ENCODE measurements at regions not wholly inside any gene's neighbourhood (a gene's known extent, or its start where the extent isn't known, plus 50 kb on each side); places are given as distances from the start of the nearest gene placed in this dataset.
A peak's percentile ranks its signal among the peaks of the same experiment; 100 is the strongest.
"Not testable (repeated sequence)": the region's sequence is repeated elsewhere in the genome, so short reads cannot be mapped to it uniquely, and the experiment has no call there.

- Mint-ChIP-seq H3K27ac (no peak overlapping the region), H3K36me3 (ENCODE audit: low read depth) (no peaks in the 10 kb centered on the region), H3K4me1 (ENCODE audit: low read depth) (no peaks in the 10 kb centered on the region), H3K9me3 (peaks cover 62% of the 10 kb centered on the region), H3K27me3 (ENCODE audit: low read depth) (no peaks in the 10 kb centered on the region), H3K4me3 (no peak overlapping the region)
Measured at GRCh38 chr19:20482721-20483120, 82.9 kb downstream of the ZNF737 start.

DNA sequence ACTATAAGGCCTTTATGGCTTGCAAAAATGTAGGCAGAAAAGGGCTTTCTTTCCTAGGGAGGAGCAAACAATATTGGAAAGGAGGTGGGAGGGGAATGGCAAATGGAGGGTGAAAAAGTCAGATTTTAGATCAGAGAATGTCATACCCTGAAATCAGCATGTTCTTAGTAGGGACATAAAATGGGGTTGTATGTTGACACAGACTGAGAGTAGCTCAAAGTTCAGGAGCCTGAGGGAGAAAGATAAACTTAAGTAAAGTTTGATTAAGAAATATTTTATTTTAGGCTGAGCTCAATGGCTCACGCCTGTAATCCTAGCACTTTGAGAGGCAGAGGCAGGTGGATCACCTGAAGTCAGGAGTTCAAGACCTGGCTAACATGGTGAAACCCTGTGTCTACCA, 83.8 kb downstream of the ZNF737 start:
- Mint-ChIP-seq H3K27ac (no peak overlapping the region), H3K36me3 (ENCODE audit: low read depth) (no peaks in the 10 kb centered on the region), H3K27me3 (ENCODE audit: low read depth) (no peaks in the 10 kb centered on the region), H3K4me3 (no peak overlapping the region), H3K9me3 (peaks cover 62% of the 10 kb centered on the region), H3K4me1 (ENCODE audit: low read depth) (no peaks in the 10 kb centered on the region)

DNA sequence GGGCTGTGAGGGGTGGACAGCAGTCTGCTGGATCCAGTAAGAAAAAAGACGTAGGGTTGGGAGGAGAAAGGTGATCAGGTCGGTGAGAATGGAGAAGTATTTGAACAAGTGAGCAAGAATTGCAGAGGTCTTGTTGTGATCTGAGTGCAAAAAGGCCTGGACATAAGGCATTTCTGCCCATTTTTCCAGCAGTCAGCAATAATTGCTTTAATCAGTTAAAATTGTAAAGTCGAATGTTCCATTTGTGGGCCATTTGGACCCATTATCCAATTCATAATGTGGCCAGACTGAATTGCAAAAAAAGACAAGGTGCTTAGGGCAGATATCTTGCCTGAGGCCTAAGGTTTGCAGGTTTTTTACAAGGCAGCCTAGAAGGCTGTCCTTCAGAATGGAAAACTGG, 86.1 kb downstream of the ZNF737 start:
- Mint-ChIP-seq H3K27me3 (ENCODE audit: low read depth) (no peaks in the 10 kb centered on the region), H3K4me1 (ENCODE audit: low read depth) (no peaks in the 10 kb centered on the region), H3K9me3 (peaks cover 67% of the 10 kb centered on the region), H3K27ac (no peak overlapping the region), H3K4me3 (no peak overlapping the region), H3K36me3 (ENCODE audit: low read depth) (no peaks in the 10 kb centered on the region)

DNA sequence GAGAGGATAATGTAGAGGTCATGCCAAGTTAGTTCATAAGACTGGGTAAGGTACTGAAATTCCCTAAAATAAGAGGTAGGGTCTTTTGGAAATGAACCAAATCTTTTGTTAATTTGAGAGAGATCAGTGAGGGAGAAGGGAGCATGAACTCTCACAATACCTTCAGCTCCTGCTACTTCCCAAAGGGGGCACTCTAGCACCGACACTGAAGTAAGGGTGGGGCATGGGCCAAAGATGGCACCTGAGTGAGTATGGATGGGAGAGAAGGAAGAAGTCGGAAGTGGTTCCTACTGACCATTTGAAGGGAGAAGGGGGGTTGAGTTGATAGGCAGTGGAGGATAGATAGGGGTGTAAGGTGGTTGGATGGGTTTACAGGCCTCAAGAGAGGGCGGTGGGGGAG, 86.6 kb downstream of the ZNF737 start:
- H3K36me3 Mint-ChIP-seq (ENCODE audit: low read depth), result no peaks in the 10 kb centered on the region
- H3K27ac Mint-ChIP-seq, result no peak overlapping the region
- no peaks in the 10 kb centered on the region for H3K4me1 Mint-ChIP-seq (ENCODE audit: low read depth)
- H3K4me3 Mint-ChIP-seq, result no peak overlapping the region
- H3K27me3 Mint-ChIP-seq (ENCODE audit: low read depth), result no peaks in the 10 kb centered on the region
- peaks cover 67% of the 10 kb centered on the region for H3K9me3 Mint-ChIP-seq

DNA sequence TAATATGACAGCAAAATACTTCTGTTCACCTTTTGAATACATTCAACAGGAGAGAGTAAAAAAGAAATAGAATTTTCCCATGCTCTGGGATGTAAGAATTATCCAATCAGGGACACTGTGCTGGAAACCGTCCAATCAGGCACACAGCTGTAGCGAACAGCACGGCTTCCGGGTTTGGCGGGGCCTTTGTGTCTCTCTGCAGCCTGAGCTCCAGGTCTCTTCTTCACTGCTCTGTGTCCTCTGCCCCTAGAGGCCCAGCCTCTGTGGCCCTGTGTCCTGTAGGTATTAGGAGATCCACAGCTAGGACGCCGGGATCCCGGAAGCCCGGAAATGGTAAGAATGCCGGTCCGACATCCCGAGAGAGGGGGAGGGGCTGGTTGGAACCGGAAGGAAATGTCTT, 92.7 kb downstream of the ZNF737 start:
- Mint-ChIP-seq H3K4me3 (no peak overlapping the region), H3K9me3 (peaks cover 59% of the 10 kb centered on the region), H3K27me3 (ENCODE audit: low read depth) (no peaks in the 10 kb centered on the region), H3K4me1 (ENCODE audit: low read depth) (no peaks in the 10 kb centered on the region), H3K27ac (no peak overlapping the region), H3K36me3 (ENCODE audit: low read depth) (no peaks in the 10 kb centered on the region)

GRCh38 chr19:20471431-20471830, 94.2 kb downstream of the ZNF737 start:
- H3K4me1 Mint-ChIP-seq (ENCODE audit: low read depth), result no peaks in the 10 kb centered on the region
- H3K27me3 Mint-ChIP-seq (ENCODE audit: low read depth), result no peaks in the 10 kb centered on the region
- no peak overlapping the region for H3K4me3 Mint-ChIP-seq
- H3K9me3 Mint-ChIP-seq, result peaks cover 45% of the 10 kb centered on the region
- no peak overlapping the region for H3K27ac Mint-ChIP-seq
- H3K36me3 Mint-ChIP-seq (ENCODE audit: low read depth), result no peaks in the 10 kb centered on the region

DNA sequence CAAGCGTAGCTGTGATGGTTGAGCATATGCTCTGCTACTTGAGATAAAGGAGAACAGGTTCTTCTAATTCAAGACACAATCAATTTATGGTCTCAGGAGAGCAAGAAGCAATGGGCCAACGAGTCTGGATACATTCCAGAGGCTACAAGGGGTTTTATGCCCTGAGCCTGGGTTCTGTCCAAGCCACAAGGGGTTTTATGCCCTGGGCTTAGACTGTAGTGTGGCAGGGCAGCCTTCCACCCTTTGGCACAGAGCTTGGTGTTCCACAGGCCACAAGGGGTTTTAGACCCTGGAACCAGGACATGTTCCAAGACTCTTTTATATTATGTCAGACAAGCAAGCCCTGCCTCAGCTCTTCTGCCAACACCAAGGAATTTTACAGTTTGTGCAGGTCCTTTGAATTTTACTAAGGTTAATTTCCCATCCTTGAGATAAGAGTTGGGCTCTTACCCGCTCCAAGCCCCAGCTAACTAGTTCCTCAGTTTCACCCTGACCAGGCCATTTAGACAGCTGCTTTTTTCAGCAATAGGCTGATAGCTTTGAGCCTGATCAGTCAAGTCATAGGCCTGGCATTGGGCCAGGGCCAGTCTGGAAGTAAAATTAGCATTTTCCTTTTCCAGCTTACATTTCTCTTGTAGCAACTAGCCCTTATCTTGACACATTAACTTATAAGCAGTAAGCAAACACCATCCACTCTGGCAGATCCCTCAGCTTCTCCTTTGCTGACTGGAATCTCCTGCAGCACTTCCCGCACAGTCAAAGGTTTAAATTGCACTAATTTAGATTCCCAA, 95.0 kb downstream of the ZNF737 start:
- Mint-ChIP-seq H3K27ac (no peak overlapping the region), H3K9me3 (peaks cover 41% of the 10 kb centered on the region), H3K4me1 (ENCODE audit: low read depth) (no peaks in the 10 kb centered on the region), H3K36me3 (ENCODE audit: low read depth) (no peaks in the 10 kb centered on the region), H3K27me3 (ENCODE audit: low read depth) (no peaks in the 10 kb centered on the region), H3K4me3 (no peak overlapping the region)

GRCh38 chr19:20466638-20466990, 99.0 kb downstream of the ZNF737 start:
- H3K9me3 Mint-ChIP-seq, result peaks cover 27% of the 10 kb centered on the region
- H3K27ac Mint-ChIP-seq; H3K36me3 Mint-ChIP-seq (ENCODE audit: low read depth); H3K27me3 Mint-ChIP-seq (ENCODE audit: low read depth); H3K4me1 Mint-ChIP-seq (ENCODE audit: low read depth); H3K4me3 Mint-ChIP-seq: not testable (repeated sequence)

DNA sequence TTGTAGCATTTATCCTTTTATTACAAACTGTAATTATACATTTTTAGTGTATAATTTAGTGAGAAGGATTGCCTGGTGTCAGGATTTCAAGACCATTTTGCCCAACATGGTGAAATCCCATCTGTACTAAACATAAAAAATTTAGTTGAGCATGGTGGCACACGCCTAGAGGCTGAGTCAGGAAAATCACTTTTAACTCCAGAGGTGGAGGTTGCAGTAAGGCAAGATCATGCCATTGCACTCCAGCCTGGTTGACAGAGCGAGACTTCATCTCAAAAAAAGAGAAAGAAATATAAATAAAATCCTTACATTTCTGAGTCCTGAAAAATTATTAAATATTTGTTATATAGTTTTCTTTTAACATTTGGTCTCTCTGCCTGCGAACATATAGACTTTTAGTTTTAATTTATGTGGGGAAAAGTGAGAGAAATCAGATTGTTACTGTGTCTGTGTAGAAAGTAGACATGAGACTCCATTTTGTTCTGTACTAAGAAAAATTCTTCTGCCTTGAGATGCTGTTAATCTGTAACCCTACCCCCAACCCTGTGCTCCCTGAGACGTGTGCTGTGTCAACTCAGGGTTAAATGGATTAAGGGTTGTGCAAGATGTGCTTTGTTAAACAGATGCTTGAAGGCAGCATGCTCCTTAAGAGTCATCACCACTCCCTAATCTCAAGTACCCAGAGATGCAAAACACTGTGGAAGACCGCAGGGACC, 99.5 kb downstream of the ZNF737 start:
- H3K27ac Mint-ChIP-seq; H3K27me3 Mint-ChIP-seq (ENCODE audit: low read depth); H3K4me1 Mint-ChIP-seq (ENCODE audit: low read depth); H3K36me3 Mint-ChIP-seq (ENCODE audit: low read depth); H3K4me3 Mint-ChIP-seq: not testable (repeated sequence)
- peaks cover 27% of the 10 kb centered on the region for H3K9me3 Mint-ChIP-seq

DNA sequence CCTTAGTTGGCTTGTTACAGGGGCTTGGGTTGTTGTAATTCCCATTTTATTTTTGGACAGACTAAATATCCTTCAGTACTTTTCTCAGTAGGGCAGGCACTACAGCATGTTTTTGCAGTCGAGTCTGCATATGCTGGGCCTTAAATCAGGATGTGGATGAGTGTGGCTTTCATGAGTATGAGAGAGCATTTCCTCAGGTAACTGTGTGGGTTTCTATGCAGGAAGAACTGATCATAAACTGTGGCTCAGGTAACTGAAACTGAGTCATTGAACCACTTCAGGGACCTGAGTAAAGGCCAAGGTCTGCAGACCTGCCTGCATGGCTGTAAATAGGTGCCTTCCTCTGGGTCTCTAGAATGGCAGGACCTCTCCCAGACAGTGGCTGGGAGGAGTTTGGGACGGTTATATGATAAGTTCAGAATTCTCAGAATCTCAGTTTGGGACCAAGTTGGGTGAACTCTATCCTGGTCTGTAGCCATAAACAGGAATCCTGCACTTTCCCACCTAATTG, 112.1 kb downstream of the ZNF737 start:
- H3K27me3 Mint-ChIP-seq (ENCODE audit: low read depth), result no peaks in the 10 kb centered on the region
- H3K36me3 Mint-ChIP-seq (ENCODE audit: low read depth), result no peaks in the 10 kb centered on the region
- H3K9me3 Mint-ChIP-seq, result peaks cover 17% of the 10 kb centered on the region
- no peaks in the 10 kb centered on the region for H3K4me1 Mint-ChIP-seq (ENCODE audit: low read depth)
- no peak overlapping the region for H3K27ac Mint-ChIP-seq
- no peak overlapping the region for H3K4me3 Mint-ChIP-seq

- H3K27me3 Mint-ChIP-seq (ENCODE audit: low read depth), result no peaks in the 10 kb centered on the region
- no peak overlapping the region for H3K27ac Mint-ChIP-seq
- no peaks in the 10 kb centered on the region for H3K4me1 Mint-ChIP-seq (ENCODE audit: low read depth)
- H3K4me3 Mint-ChIP-seq, result no peak overlapping the region
- no peaks in the 10 kb centered on the region for H3K36me3 Mint-ChIP-seq (ENCODE audit: low read depth)
- peaks cover 38% of the 10 kb centered on the region for H3K9me3 Mint-ChIP-seq
Measured at GRCh38 chr19:20444202-20444885, 121.2 kb downstream of the ZNF737 start.

- not testable (repeated sequence) for H3K27me3 Mint-ChIP-seq (ENCODE audit: low read depth); H3K4me3 Mint-ChIP-seq; H3K27ac Mint-ChIP-seq; H3K36me3 Mint-ChIP-seq (ENCODE audit: low read depth); H3K4me1 Mint-ChIP-seq (ENCODE audit: low read depth)
- peaks cover 53% of the 10 kb centered on the region for H3K9me3 Mint-ChIP-seq
Measured at GRCh38 chr19:20432266-20432842, 133.2 kb downstream of the ZNF737 start.

DNA sequence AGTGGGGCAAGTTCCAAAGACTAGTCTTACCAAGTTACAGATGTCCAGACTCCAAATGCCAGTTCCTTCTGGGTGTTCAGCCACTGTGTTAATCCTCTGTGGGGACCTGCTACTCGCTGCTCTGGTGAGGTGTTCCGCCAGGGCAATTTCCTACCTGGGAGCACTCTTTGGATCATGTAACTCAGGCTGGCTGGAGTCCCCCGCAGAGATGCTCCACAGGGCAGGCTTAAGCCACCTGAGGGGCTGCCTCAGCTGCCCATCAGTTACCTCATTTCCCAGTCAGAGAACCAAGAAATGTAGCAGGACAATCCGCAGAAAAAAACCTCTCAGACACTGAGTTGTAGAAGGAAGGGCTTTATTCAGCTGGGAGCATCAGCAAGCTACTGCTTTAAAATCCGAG, 133.8 kb downstream of the ZNF737 start:
- Mint-ChIP-seq H3K36me3 (ENCODE audit: low read depth) (peaks cover 1% of the 10 kb centered on the region), H3K4me1 (ENCODE audit: low read depth) (no peaks in the 10 kb centered on the region), H3K9me3 (peaks cover 50% of the 10 kb centered on the region), H3K4me3 (no peak overlapping the region), H3K27ac (no peak overlapping the region), H3K27me3 (ENCODE audit: low read depth) (no peaks in the 10 kb centered on the region)

DNA sequence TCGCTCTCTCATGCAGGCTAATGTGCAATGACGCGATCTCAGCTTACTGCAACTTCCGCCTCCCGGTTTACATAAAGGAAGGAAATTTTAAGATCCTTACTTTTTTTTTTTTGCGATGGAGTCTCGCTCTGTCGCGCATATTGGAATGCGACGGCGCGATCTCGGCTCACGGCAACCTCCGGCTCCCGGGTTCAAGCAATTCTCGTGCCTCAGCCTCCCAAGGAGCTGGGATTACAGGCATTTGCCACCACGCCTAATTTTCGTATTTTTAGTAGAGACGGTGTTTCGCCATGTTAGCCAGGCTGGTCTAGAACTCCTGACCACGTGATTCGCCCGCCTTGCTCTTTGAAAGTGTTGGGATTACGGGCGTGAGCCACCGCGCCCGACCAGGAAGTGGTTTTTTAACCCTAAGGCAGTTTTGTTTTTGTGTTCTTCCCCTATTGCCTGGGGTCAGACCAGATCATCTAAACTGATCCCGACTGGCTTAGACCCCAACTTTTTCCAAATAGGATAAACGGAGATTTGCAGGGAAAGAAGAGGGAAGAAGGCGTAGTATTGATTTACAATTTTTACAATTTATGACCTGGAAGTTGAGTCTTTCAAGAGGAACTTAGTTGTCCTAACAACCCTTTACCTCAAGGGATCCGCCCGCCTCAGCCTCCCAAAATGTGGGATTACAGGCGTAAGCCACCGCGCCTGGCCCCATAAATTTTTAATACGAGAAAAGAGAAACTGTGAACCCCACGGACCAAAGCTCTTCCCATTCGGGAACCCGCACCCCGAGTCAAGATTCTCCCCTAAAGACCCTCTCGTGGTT, 142.0 kb downstream of the ZNF737 start:
- Mint-ChIP-seq H3K27me3 (ENCODE audit: low read depth) (no peaks in the 10 kb centered on the region), H3K27ac (peak overlapping the region; percentile 90), H3K9me3 (peaks cover 42% of the 10 kb centered on the region), H3K36me3 (ENCODE audit: low read depth) (peaks cover 22% of the 10 kb centered on the region), H3K4me3 (peak overlapping the region; percentile 95), H3K4me1 (ENCODE audit: low read depth) (peaks cover 6% of the 10 kb centered on the region)
